ENCODE measurements at regions not wholly inside any gene's neighbourhood (a gene's known extent, or its start where the extent isn't known, plus 50 kb on each side); places are given as distances from the start of the nearest gene placed in this dataset.
A peak's percentile ranks its signal among the peaks of the same experiment; 100 is the strongest.

DNA sequence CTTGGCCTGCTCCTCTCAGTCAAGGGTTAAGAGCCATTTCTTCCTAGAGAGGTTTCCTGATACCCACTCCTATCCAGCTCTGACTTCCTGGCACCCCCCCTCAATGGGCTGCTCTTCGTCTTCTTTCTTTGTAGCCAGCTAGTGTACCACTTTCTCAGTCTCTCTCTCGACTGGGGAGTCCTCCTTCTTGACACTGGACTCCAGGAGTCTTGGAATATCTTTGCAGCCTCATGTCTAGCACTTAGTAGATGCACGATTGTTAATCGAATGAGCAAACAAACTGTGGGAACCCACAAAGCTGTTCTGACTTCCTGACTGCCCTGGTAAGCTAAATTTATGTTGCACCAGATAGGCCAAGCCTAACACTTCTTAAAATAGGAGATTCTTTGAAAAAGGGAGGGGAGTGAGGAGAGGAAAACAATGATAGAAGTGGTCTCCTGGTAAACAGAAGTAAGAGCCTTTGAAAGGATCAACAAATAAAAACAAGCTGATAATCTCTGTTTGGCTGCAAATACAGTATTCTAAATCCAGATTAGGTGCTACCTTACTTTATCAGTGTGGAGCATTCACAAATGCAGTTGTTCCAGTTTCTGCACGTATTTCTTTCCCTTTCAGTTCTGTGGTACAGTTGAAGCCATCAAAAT, 160.1 kb upstream of the CITED2 start:
- peak in 2 of 4 experiments; percentile 50 to 77 for DNase-seq (ENCODE audit: extremely low read depth in 1 of 4, low spot score in 3 of 4)
- Histone ChIP-seq H3K79me2 (ENCODE audit: control insufficient read depth, insufficient read depth, low read length) (no peaks in the 10 kb centered on the region), H3K9me3 (replicated peaks; ENCODE audit: control insufficient read depth, insufficient read depth, low read depth, low read length) (no peaks in the 10 kb centered on the region), H3K36me3 (ENCODE audit: control insufficient read depth, insufficient read depth, low read length) (no peaks in the 10 kb centered on the region), H3K27ac (ENCODE audit: extremely low read depth, low read depth, low read length) (peak overlapping the region; percentile 70), H2AFZ (ENCODE audit: low read depth, low read length) (peak overlapping the region; percentile 83), H4K20me1 (replicated peaks; ENCODE audit: control insufficient read depth, insufficient read depth, low read length) (no peaks in the 10 kb centered on the region), H3K9me1 (ENCODE audit: control insufficient read depth, insufficient read depth, low read length) (no peaks in the 10 kb centered on the region), H3K4me3 (0 out of 2 replicates have a peak overlapping the region, but pooled peaks have one; percentile 5), H3K4me2 (ENCODE audit: insufficient read depth, low read length) (peak overlapping the region; percentile 69), H3K9ac (ENCODE audit: insufficient read depth in 1 of 2, low read depth in 2 of 2, low read length in 2 of 2) (peak overlapping the region; percentile 67 to 80; a peak in 3 of 4 replicates), H3K27me3 (ENCODE audit: control insufficient read depth in 2 of 2, insufficient read depth in 2 of 2, low read length in 2 of 2) (no peaks in the 10 kb centered on the region), H3K4me1 (replicated peaks in 1 of 2; ENCODE audit: control insufficient read depth in 2 of 2, insufficient read depth in 2 of 2, low read length in 2 of 2) (peaks cover 10 to 42% of the 10 kb centered on the region in 2 experiments; a peak in 4 of 5 replicates)
- peak; percentile 76 for FAIRE-seq
- ChIA-PET POLR2A (interaction anchor here (0.6 to 2.0 kb wide), 7 partner anchors 13 to 161 kb away, joined by 3 to 33 read pairs (median 5); partner anchors contain the start of gene CITED2), CTCF (ENCODE audit: low intra/inter-chr PET ratio) (no interaction called here)
- no TSS peak for BruUV-seq (replicated peaks)
- in situ Hi-C loops (cut with MboI) (no loop called here), intact Hi-C loops (cut with micrococcal nuclease) (loop anchor here (1.0 to 10.0 kb wide), 4 partner anchors 37 to 390 kb away; no protein-coding TSS in a partner anchor)
- 3% methylated on average over 5 of the region's 5 CpGs for WGBS (ENCODE audit: insufficient coverage, low coverage, missing lambda C conversion rate)
- peak; percentile 61 for ATAC-seq
- TF ChIP-seq DIDO1 (tag; IDR thresholded peaks at IDR 0.05; ENCODE audit: low read depth) (0 out of 2 replicates have a peak, but pooled peaks have one; percentile 8), GABPA (tag; conservative IDR thresholded peaks at IDR 0.05; ENCODE audit: low read depth) (peak; percentile 8; the same call in 1 of the 2 replicates), CCNT2 (IDR thresholded peaks at IDR 0.05; ENCODE audit: borderline replicate concordance, extremely low read depth, insufficient read length, low read depth, low read length) (peak; percentile 81), LEF1 (IDR thresholded peaks at IDR 0.05) (peak; percentile 11; the same call in 1 of the 2 replicates), KDM1A (IDR thresholded peaks at IDR 0.05) (peak in 1 of 2 experiments; percentile 30; a peak in 2 of 4 replicates), CEBPZ (IDR thresholded peaks at IDR 0.05; ENCODE audit: borderline replicate concordance, low read depth, low read length) (no peak), CBFA2T3 (IDR thresholded peaks at IDR 0.05) (peak; percentile 55), LARP7 (IDR thresholded peaks at IDR 0.05) (no peak), FOXP1 (CRISPR knock-in tag; IDR thresholded peaks at IDR 0.05) (no peak), STAT5B (CRISPR knock-in tag; IDR thresholded peaks at IDR 0.05) (no peak)
- TF ChIP-seq, protein P1, sequence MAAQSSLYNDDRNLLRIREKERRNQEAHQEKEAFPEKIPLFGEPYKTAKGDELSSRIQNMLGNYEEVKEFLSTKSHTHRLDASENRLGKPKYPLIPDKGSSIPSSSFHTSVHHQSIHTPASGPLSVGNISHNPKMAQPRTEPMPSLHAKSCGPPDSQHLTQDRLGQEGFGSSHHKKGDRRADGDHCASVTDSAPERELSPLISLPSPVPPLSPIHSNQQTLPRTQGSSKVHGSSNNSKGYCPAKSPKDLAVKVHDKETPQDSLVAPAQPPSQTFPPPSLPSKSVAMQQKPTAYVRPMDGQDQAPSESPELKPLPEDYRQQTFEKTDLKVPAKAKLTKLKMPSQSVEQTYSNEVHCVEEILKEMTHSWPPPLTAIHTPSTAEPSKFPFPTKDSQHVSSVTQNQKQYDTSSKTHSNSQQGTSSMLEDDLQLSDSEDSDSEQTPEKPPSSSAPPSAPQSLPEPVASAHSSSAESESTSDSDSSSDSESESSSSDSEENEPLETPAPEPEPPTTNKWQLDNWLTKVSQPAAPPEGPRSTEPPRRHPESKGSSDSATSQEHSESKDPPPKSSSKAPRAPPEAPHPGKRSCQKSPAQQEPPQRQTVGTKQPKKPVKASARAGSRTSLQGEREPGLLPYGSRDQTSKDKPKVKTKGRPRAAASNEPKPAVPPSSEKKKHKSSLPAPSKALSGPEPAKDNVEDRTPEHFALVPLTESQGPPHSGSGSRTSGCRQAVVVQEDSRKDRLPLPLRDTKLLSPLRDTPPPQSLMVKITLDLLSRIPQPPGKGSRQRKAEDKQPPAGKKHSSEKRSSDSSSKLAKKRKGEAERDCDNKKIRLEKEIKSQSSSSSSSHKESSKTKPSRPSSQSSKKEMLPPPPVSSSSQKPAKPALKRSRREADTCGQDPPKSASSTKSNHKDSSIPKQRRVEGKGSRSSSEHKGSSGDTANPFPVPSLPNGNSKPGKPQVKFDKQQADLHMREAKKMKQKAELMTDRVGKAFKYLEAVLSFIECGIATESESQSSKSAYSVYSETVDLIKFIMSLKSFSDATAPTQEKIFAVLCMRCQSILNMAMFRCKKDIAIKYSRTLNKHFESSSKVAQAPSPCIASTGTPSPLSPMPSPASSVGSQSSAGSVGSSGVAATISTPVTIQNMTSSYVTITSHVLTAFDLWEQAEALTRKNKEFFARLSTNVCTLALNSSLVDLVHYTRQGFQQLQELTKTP (IDR thresholded peaks at IDR 0.05; ENCODE audit: low read depth in 1 of 2, partially characterized antibody in 2 of 2) = peak in 1 of 2 experiments; percentile 44
- TF ChIP-seq, protein P2, sequence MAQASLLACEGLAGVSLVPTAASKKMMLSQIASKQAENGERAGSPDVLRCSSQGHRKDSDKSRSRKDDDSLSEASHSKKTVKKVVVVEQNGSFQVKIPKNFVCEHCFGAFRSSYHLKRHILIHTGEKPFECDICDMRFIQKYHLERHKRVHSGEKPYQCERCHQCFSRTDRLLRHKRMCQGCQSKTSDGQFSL (CRISPR knock-in tag; IDR thresholded peaks at IDR 0.05) = peak; percentile 89
- TF ChIP-seq, protein P2 (tag; IDR thresholded peaks at IDR 0.05) = peak in 1 of 2 experiments; percentile 54; a peak in 2 of 4 replicates

Measured in K562 (cell line).